HFFc6 (cell line): ENCODE measurements at regions not wholly inside any gene's neighbourhood (a gene's known extent, or its start where the extent isn't known, plus 50 kb on each side); places are given as distances from the start of the nearest gene placed in this dataset.

Experiments used
- DNase-seq: peaks from one replicate; pipeline ENCODE4 v3.0.0-alpha.2; 2018
- H3K27ac Mint-ChIP-seq: 2 replicates; pipeline ENCODE4 v1.8.0; 2020; ENCODE audit warnings: mild to moderate bottlenecking, mixed read lengths
- H3K27me3 Mint-ChIP-seq: 2 replicates; pipeline ENCODE4 v1.8.0; 2021; ENCODE audit warnings: mild to moderate bottlenecking, moderate library complexity, mixed read lengths; ENCODE audit not compliant: insufficient read depth
- H3K36me3 Mint-ChIP-seq: 2 replicates; pipeline ENCODE4 v1.8.0; 2021; ENCODE audit warnings: low read depth, mixed read lengths
- H3K4me1 Mint-ChIP-seq: 2 replicates; pipeline ENCODE4 v1.8.0; 2020; ENCODE audit warnings: low read depth, mixed read lengths
- H3K4me3 Mint-ChIP-seq: 2 replicates; pipeline ENCODE4 v1.8.0; 2020; ENCODE audit warnings: mild to moderate bottlenecking, moderate library complexity, mixed read lengths
- H3K9me3 Mint-ChIP-seq: 2 replicates; pipeline ENCODE4 v1.8.0; 2020; ENCODE audit warnings: mild to moderate bottlenecking, mixed read lengths
- TF ChIP-seq, protein P1 (sequence below): fragments of 200-600 bp; sonication (generic); IDR thresholded peaks from 2 replicates; pipeline ENCODE4 v1.5.0; 2021; ENCODE audit warnings: antibody characterized with exemption, mild to moderate bottlenecking

DNA sequence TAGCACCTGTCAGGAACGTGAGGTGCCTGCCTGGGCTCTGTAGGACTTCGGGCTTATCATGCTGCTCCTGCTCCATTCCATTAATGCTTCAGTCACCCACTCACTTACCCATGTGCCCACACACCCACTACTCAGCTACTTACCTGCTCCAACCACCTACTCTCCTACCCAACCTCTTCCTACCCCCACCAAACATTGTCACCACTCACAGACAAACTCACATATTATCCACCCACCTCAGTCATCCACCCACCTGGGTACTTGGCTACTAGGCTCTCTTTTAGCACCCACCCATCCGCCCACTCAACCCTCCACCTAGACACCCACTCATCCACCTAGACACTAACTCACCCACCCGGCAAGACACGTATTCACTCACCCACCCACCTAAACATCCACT, 724.7 kb upstream of the RAB6C start:
- Mint-ChIP-seq H3K4me1 (no peaks in the 10 kb centered on the region), H3K27ac (no peak overlapping the region), H3K9me3 (peaks cover 59% of the 10 kb centered on the region), H3K36me3 (peaks cover 5% of the 10 kb centered on the region; the same call in 1 of the 2 replicates), H3K4me3 (no peak overlapping the region), H3K27me3 (no peaks in the 10 kb centered on the region)
- no peak for DNase-seq
- TF ChIP-seq, protein P1, sequence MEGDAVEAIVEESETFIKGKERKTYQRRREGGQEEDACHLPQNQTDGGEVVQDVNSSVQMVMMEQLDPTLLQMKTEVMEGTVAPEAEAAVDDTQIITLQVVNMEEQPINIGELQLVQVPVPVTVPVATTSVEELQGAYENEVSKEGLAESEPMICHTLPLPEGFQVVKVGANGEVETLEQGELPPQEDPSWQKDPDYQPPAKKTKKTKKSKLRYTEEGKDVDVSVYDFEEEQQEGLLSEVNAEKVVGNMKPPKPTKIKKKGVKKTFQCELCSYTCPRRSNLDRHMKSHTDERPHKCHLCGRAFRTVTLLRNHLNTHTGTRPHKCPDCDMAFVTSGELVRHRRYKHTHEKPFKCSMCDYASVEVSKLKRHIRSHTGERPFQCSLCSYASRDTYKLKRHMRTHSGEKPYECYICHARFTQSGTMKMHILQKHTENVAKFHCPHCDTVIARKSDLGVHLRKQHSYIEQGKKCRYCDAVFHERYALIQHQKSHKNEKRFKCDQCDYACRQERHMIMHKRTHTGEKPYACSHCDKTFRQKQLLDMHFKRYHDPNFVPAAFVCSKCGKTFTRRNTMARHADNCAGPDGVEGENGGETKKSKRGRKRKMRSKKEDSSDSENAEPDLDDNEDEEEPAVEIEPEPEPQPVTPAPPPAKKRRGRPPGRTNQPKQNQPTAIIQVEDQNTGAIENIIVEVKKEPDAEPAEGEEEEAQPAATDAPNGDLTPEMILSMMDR: no peak

DNA sequence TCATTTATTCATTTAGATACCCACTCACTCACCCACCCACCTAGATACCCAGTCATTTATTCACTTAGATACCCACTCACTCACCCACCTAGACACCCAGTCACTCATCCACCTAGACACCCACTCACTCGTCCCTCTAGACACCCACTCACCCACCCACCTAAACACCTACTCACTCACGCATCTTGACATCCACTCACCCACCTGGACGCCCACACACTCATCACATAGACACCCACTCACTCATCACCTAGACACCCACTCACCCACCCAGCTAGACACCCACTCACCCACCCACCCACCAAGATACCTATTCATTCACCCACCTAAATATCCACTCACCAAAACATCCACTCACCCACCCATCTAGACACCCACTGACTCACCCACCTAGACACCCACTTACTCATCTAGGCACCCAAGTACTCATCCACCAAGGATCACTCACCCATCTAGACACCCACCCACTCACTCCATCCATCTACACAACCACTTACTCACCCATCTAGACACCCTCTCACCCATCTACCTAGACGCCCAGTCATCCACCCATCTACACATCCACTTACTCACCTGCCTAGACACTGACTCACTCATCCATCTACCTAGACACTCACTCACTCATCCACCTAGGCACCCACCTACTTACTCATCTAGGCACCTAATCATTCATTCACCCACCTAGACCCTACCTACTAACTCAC, 723.7 kb upstream of the RAB6C start:
- Mint-ChIP-seq H3K36me3 (peaks cover 5% of the 10 kb centered on the region; the same call in 1 of the 2 replicates), H3K27ac (no peak overlapping the region), H3K9me3 (peaks cover 54% of the 10 kb centered on the region), H3K4me1 (no peaks in the 10 kb centered on the region), H3K4me3 (no peak overlapping the region), H3K27me3 (no peaks in the 10 kb centered on the region)
- TF ChIP-seq, protein P1: no peak
- DNase-seq: no peak

DNA sequence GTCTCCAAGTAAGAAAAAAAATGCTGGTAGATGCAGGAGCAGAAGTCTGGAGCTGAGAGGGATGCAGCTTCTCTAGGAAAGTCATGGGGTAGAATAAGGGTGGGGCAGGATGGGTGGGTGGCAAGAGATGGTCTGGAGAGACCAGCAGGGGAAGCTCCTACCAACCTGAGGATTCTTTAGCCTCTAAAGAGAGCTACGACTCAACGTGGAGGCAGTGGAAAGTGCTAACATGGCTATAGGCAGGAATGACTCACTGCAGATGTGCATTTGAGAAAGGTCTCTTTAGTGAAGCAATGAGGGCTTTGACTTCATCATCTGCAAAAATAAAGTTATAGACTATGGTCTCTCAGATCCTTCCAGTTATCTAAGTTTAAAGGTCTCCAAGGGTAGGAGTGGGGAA, 722.8 kb upstream of the RAB6C start:
- TF ChIP-seq, protein P1: no peak
- no peaks in the 10 kb centered on the region for H3K27me3 Mint-ChIP-seq
- peaks cover 5% of the 10 kb centered on the region; the same call in 1 of the 2 replicates for H3K36me3 Mint-ChIP-seq
- no peaks in the 10 kb centered on the region for H3K4me1 Mint-ChIP-seq
- no peak overlapping the region for H3K4me3 Mint-ChIP-seq
- DNase-seq: no peak
- H3K9me3 Mint-ChIP-seq: peaks cover 45% of the 10 kb centered on the region
- H3K27ac Mint-ChIP-seq: no peak overlapping the region

- H3K4me3 Mint-ChIP-seq: no peak overlapping the region
- no peak for DNase-seq
- no peaks in the 10 kb centered on the region for H3K4me1 Mint-ChIP-seq
- H3K27ac Mint-ChIP-seq: no peak overlapping the region
- TF ChIP-seq, protein P1: no peak
- peaks cover 54% of the 10 kb centered on the region for H3K9me3 Mint-ChIP-seq
- no peaks in the 10 kb centered on the region for H3K27me3 Mint-ChIP-seq
- H3K36me3 Mint-ChIP-seq: no peaks in the 10 kb centered on the region
These were observed 716.5 kb upstream of the RAB6C start for GRCh38 chr2:129262934-129263333.

DNA sequence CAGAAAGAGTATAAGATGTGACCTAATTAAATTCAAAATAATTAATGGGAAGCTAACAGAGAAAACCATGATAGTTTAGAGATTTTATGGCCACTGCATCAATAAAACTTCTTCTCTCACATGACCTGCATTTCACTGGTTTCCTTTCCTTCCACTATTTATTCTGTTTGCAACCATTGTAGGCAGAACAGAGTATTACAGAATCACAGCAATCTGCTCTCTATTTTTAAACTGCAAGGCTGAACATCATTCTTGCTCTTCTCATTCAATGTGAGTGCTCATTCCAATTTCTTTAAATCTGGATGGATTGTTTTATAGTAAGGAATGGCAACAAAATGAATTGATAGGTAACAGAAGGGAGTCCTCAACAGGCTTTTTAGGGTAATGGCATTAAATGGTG, 715.5 kb upstream of the RAB6C start:
- Mint-ChIP-seq H3K9me3 (peaks cover 49% of the 10 kb centered on the region), H3K27ac (no peak overlapping the region), H3K27me3 (no peaks in the 10 kb centered on the region), H3K36me3 (no peaks in the 10 kb centered on the region), H3K4me3 (no peak overlapping the region), H3K4me1 (no peaks in the 10 kb centered on the region)
- no peak for DNase-seq
- TF ChIP-seq, protein P1: no peak
